Mesothelial cell of epicardium (in vitro differentiated cells): ENCODE measurements at regions not wholly inside any gene's neighbourhood (a gene's known extent, or its start where the extent isn't known, plus 50 kb on each side); places are given as distances from the start of the nearest gene placed in this dataset.

ENCODE experiments used
- DNase-seq, 2 experiments: peaks; one replicate each; pipeline ENCODE4 v3.0.0; 2021; ENCODE audit warnings: low spot score in 2 of 2; ENCODE audit not compliant: unreplicated experiment in 2 of 2
- H3K27ac Mint-ChIP-seq: 2 replicates; pipeline ENCODE4 v1.8.0; 2021; ENCODE audit warnings: mixed read lengths
- H3K27me3 Mint-ChIP-seq: 2 replicates; pipeline ENCODE4 v1.8.0; 2021; ENCODE audit warnings: low read depth, mixed read lengths
- H3K36me3 Mint-ChIP-seq: 2 replicates; pipeline ENCODE4 v1.8.0; 2021; ENCODE audit warnings: mixed read lengths
- H3K4me1 Mint-ChIP-seq: 2 replicates; pipeline ENCODE4 v1.8.0; 2021; ENCODE audit warnings: mixed read lengths
- H3K4me3 Mint-ChIP-seq: 2 replicates; pipeline ENCODE4 v1.8.0; 2021; ENCODE audit warnings: mild to moderate bottlenecking, moderate library complexity, mixed read lengths
- H3K9me3 Mint-ChIP-seq: 2 replicates; pipeline ENCODE4 v1.8.0; 2021; ENCODE audit warnings: mixed read lengths
- TF ChIP-seq, protein P1 (sequence below): fragments of 200-600 bp; sonication (generic); IDR thresholded peaks from one replicate; pipeline ENCODE4 v1.5.0; 2021; ENCODE audit warnings: antibody characterized with exemption; ENCODE audit not compliant: unreplicated experiment

DNA sequence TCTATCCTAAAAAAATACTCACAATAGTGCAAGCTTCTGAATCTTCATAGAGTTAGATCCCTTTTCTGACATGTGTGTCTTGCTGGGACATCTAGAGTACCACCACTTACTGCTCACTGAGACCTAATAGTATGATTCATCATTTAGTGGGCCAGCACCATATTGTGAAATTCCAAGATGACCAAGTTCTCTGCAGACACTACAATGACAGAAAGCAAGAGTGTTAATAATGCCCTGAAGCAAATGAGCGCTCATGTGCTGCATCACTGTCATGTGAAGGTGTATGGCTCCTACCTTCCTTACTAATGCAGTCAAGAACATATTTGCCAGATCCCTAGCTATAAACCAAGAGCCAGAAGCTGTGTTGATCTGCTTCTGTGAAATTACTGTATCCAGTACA lies 606.2 kb upstream of the NXPH2 start:
- no peak overlapping the region for H3K27ac Mint-ChIP-seq
- no peak for DNase-seq
- TF ChIP-seq, protein P1, sequence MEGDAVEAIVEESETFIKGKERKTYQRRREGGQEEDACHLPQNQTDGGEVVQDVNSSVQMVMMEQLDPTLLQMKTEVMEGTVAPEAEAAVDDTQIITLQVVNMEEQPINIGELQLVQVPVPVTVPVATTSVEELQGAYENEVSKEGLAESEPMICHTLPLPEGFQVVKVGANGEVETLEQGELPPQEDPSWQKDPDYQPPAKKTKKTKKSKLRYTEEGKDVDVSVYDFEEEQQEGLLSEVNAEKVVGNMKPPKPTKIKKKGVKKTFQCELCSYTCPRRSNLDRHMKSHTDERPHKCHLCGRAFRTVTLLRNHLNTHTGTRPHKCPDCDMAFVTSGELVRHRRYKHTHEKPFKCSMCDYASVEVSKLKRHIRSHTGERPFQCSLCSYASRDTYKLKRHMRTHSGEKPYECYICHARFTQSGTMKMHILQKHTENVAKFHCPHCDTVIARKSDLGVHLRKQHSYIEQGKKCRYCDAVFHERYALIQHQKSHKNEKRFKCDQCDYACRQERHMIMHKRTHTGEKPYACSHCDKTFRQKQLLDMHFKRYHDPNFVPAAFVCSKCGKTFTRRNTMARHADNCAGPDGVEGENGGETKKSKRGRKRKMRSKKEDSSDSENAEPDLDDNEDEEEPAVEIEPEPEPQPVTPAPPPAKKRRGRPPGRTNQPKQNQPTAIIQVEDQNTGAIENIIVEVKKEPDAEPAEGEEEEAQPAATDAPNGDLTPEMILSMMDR, result no peak
- peaks cover 4% of the 10 kb centered on the region for H3K9me3 Mint-ChIP-seq
- H3K36me3 Mint-ChIP-seq, result no peaks in the 10 kb centered on the region
- no peak overlapping the region for H3K4me3 Mint-ChIP-seq
- no peaks in the 10 kb centered on the region for H3K27me3 Mint-ChIP-seq
- H3K4me1 Mint-ChIP-seq, result no peaks in the 10 kb centered on the region

DNA sequence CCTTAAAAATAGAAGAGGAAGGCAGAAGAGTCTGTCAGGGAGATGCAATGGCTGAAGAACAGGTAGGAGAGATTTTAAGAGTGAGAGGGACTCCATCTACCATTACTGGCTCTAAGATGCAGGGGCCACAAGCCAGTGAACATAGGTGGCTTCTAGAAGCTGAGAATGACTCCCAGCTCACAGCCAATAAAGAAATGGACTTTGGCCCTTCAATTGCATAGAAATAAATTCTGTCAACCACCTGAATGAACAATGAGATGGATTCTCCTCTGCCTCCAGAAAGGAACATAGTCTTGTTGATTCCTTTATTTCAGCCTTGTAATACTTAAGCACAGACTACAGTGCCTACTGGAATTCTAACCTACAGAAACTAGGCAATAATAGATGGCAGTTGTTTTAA lies 603.3 kb upstream of the NXPH2 start:
- H3K4me1 Mint-ChIP-seq, result no peaks in the 10 kb centered on the region
- H3K4me3 Mint-ChIP-seq, result no peak overlapping the region
- no peak overlapping the region for H3K27ac Mint-ChIP-seq
- H3K36me3 Mint-ChIP-seq, result no peaks in the 10 kb centered on the region
- H3K9me3 Mint-ChIP-seq, result peaks cover 4% of the 10 kb centered on the region
- TF ChIP-seq, protein P1, result no peak
- DNase-seq, result no peak
- no peaks in the 10 kb centered on the region for H3K27me3 Mint-ChIP-seq

DNA sequence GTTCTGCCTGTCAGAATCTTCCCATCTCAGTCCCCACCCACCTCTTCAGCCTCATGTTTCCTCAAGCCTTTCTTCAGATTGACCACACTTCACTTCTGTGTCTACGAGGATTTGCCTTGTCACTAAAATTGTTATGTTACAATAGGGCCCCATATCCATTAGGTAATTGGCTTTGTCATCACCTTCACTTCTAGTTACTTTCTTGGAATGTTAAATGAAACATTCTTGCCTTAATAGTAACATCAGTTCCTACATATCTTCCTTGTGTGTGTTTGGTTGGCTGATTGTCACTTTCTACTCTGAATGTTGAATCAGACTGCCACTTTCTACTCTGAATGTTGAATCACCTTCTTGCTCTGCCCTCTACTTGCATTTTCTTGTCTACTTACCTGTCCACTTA lies 599.9 kb upstream of the NXPH2 start:
- Mint-ChIP-seq H3K36me3 (no peaks in the 10 kb centered on the region), H3K27me3 (no peaks in the 10 kb centered on the region)
- TF ChIP-seq, protein P1, result no peak

DNA sequence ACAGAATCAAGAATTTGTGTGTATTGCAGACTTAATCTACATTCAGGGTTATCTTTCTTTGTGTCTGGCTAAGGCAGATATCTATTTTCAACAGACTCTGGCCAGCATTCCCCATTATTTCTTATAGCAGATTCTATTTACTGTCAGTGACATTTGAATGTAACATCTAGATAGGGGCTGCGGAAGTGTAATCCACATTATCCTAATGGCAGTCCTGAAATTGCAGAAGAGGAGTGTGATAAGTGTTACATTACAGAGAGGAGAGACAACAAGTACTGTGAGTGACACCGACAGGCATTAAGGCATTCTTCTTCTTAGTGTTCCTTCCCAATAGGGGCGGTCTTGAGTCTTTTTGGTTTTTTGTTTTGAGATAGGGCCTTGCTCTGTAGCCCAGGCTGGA lies 598.2 kb upstream of the NXPH2 start:
- no peaks in the 10 kb centered on the region for H3K27me3 Mint-ChIP-seq
- peaks cover 4% of the 10 kb centered on the region for H3K4me1 Mint-ChIP-seq
- DNase-seq, result no peak
- H3K9me3 Mint-ChIP-seq, result no peaks in the 10 kb centered on the region
- H3K4me3 Mint-ChIP-seq, result no peak overlapping the region
- no peaks in the 10 kb centered on the region for H3K36me3 Mint-ChIP-seq
- H3K27ac Mint-ChIP-seq, result no peak overlapping the region
- TF ChIP-seq, protein P1, result no peak

More for the DNA sequence above, 599.9 kb upstream of the NXPH2 start:
- Mint-ChIP-seq H3K4me1 (no peaks in the 10 kb centered on the region), H3K27ac (no peak overlapping the region), H3K9me3 (no peaks in the 10 kb centered on the region), H3K4me3 (no peak overlapping the region)
- no peak for DNase-seq

DNA sequence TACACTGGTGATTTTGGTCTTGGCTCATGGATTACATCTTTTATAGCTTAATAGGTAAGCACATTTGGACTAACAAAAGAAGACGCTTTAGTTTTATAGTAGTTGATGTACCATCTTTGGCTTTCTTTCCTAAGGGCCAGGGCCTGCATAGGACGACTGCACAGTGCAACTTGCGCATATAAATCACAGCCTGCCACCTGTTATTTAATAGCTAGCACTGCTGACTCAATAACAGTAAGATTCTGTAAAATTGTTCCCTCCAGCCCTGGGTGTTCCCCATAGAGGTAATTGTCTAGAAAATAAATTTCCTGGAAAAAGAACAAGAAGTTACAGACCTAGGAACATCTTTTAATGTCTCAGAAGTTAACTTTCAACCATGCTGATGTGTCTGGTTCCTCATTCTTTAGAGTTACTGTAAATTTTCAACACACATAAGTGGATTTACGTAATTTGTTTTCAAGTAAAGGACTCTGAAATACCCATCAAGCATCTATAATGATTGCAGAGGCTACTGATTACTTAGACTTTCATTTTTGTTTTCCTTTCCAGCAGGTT lies 594.2 kb upstream of the NXPH2 start:
- H3K9me3 Mint-ChIP-seq, result peaks cover 3% of the 10 kb centered on the region
- peaks cover 8% of the 10 kb centered on the region for H3K4me1 Mint-ChIP-seq
- TF ChIP-seq, protein P1, result no peak
- no peak overlapping the region for H3K27ac Mint-ChIP-seq
- no peaks in the 10 kb centered on the region for H3K27me3 Mint-ChIP-seq
- DNase-seq, result no peak
- no peak overlapping the region for H3K4me3 Mint-ChIP-seq
- H3K36me3 Mint-ChIP-seq, result no peaks in the 10 kb centered on the region
